Natural killer cell (primary cell): ENCODE measurements at regions not wholly inside any gene's neighbourhood (a gene's known extent, or its start where the extent isn't known, plus 50 kb on each side); places are given as distances from the start of the nearest gene placed in this dataset.
A peak's percentile ranks its signal among the peaks of the same experiment; 100 is the strongest.
"Not testable (repeated sequence)": the region's sequence is repeated elsewhere in the genome, so short reads cannot be mapped to it uniquely, and the experiment has no call there.

Experiments
- ATAC-seq, 3 donors: fragments of 150-1000 bp in 2 of 3; fragments of 200-7000 bp in 1 of 3; cut with Tn5 transposase; 1 replicate in 1 of 3; 2 replicates in 2 of 3; pipeline ENCODE4 v1.10.0; 2021; ENCODE audit warnings: mild to moderate bottlenecking in 2 of 3, moderate library complexity in 2 of 3
- DNase-seq, 2 donors: peaks; one replicate each; pipeline versions ENCODE4 v3.0.0 to v3.0.0-alpha.2; 2013 to 2021; ENCODE audit warnings: mixed read lengths in 1 of 2
- H3K27ac ChIP-seq: one replicate; pipeline ENCODE4 v1.5.1; 2013; ENCODE audit warnings: mild to moderate bottlenecking, low read length
- H3K27me3 ChIP-seq: one replicate; pipeline ENCODE4 v1.6.1; 2013; ENCODE audit warnings: low read length; ENCODE audit not compliant: control insufficient read depth, insufficient read depth
- H3K36me3 ChIP-seq: one replicate; pipeline ENCODE4 v1.6.1; 2013; ENCODE audit warnings: low read length; ENCODE audit not compliant: control insufficient read depth, insufficient read depth
- H3K4me1 ChIP-seq: one replicate; pipeline ENCODE4 v1.6.1; 2013; ENCODE audit warnings: low read length; ENCODE audit not compliant: control insufficient read depth, insufficient read depth
- H3K4me3 ChIP-seq: one replicate; pipeline ENCODE4 v1.5.1; 2013; ENCODE audit warnings: low read length
- H3K9me3 ChIP-seq: one replicate; pipeline ENCODE4 v1.6.1; 2013; ENCODE audit warnings: low read length; ENCODE audit not compliant: control insufficient read depth, insufficient read depth
- H3K27ac Mint-ChIP-seq, 2 donors: one replicate each; pipeline ENCODE4 v1.8.0; 2022; ENCODE audit warnings: mild to moderate bottlenecking in 2 of 2, mixed read lengths in 2 of 2, moderate library complexity in 1 of 2
- H3K27me3 Mint-ChIP-seq, 2 donors: one replicate each; pipeline ENCODE4 v1.8.0; 2022; ENCODE audit warnings: low read depth in 2 of 2, mixed read lengths in 2 of 2
- H3K36me3 Mint-ChIP-seq: one replicate; pipeline ENCODE4 v1.8.0; 2022; ENCODE audit warnings: mixed read lengths
- H3K4me1 Mint-ChIP-seq, 2 donors: one replicate each; pipeline ENCODE4 v1.8.0; 2022; ENCODE audit warnings: mixed read lengths in 2 of 2
- H3K4me3 Mint-ChIP-seq: one replicate; pipeline ENCODE4 v1.8.0; 2022; ENCODE audit warnings: mild to moderate bottlenecking, moderate library complexity, mixed read lengths
- H3K9me3 Mint-ChIP-seq, 2 donors: one replicate each; pipeline ENCODE4 v1.8.0; 2022; ENCODE audit warnings: mixed read lengths in 2 of 2
- WGBS: methylation state at CpG from one replicate; pipeline ENCODE4 v1.1.7; 2013; ENCODE audit warnings: missing lambda C conversion rate; ENCODE audit not compliant: insufficient coverage; 5-methylcytosine and 5-hydroxymethylcytosine counted together
- intact Hi-C: fragments of 100-400 bp; cut with micrococcal nuclease; formaldehyde crosslinking; loops from one replicate; pipeline ENCODE4 v1.14.2; 2022
- TF ChIP-seq, protein P1 (sequence below): fragments of 200-600 bp; IDR thresholded peaks from one replicate; pipeline ENCODE4 v1.8.0; 2022; ENCODE audit warnings: antibody characterized with exemption

DNA sequence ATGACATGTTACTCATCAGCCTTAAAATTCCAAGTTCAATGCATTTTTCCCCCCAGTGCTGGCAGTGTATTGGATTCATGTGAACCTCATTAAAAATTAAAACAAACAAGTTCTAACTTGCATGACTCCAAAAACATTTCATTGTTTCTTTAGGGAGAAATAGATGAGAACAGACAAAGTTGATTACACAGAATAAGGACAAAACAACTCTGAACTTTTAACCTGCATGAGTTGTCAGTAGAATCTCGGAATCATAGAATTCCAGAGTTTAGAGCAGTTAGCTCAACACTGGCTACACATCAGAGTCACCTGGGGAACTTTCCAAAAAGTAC is 127.5 kb downstream of the TMX1 start:
- intact Hi-C loops: no loop called here

DNA sequence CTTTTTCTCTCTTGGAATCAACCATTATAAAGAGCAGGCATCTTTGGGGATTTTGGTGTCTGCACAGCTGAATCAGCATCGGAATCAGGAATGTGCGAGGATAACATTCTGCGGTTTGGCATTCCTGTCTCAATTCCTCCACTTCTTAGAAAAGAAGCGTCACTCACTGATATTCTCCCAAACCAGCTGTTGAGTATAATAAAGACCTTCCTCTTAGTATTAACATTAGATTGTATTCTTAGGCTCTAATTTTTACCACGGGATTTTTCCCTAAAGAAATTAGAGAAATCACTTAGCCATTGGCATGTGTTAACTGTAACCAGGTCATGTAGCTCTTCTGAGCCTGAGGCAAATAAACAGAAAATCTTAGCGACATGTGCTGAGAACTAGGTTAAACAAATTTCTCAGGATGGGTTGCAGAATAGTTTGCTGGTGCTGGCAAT is 128.7 kb downstream of the TMX1 start:
- intact Hi-C loops: loop anchor here (1.0 kb wide), 1 partner anchor 412 kb away; no protein-coding TSS in a partner anchor
- H3K9me3 ChIP-seq: no peaks in the 10 kb centered on the region
- no peak for DNase-seq
- Mint-ChIP-seq H3K27ac (no peak overlapping the region), H3K36me3 (no peaks in the 10 kb centered on the region), H3K9me3 (no peaks in the 10 kb centered on the region), H3K4me3 (no peak overlapping the region), H3K4me1 (no peaks in the 10 kb centered on the region), H3K27me3 (peaks cover 7 to 12% of the 10 kb centered on the region in 2 donors)
- H3K4me1 ChIP-seq: no peaks in the 10 kb centered on the region
- no peak overlapping the region for H3K27ac ChIP-seq
- H3K4me3 ChIP-seq: no peak overlapping the region
- peaks cover 2% of the 10 kb centered on the region for H3K27me3 ChIP-seq
- no peak for ATAC-seq
- WGBS: 89% methylated on average over 6 of the region's 6 CpGs
- TF ChIP-seq, protein P1, sequence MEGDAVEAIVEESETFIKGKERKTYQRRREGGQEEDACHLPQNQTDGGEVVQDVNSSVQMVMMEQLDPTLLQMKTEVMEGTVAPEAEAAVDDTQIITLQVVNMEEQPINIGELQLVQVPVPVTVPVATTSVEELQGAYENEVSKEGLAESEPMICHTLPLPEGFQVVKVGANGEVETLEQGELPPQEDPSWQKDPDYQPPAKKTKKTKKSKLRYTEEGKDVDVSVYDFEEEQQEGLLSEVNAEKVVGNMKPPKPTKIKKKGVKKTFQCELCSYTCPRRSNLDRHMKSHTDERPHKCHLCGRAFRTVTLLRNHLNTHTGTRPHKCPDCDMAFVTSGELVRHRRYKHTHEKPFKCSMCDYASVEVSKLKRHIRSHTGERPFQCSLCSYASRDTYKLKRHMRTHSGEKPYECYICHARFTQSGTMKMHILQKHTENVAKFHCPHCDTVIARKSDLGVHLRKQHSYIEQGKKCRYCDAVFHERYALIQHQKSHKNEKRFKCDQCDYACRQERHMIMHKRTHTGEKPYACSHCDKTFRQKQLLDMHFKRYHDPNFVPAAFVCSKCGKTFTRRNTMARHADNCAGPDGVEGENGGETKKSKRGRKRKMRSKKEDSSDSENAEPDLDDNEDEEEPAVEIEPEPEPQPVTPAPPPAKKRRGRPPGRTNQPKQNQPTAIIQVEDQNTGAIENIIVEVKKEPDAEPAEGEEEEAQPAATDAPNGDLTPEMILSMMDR: no peak
- no peaks in the 10 kb centered on the region for H3K36me3 ChIP-seq

More for the DNA sequence above, 127.5 kb downstream of the TMX1 start:
- H3K4me3 ChIP-seq: no peak overlapping the region
- peaks cover 2% of the 10 kb centered on the region for H3K27me3 ChIP-seq
- H3K27ac Mint-ChIP-seq: no peak overlapping the region
- no peaks in the 10 kb centered on the region for H3K36me3 Mint-ChIP-seq
- no peak for ATAC-seq
- H3K4me1 Mint-ChIP-seq: no peaks in the 10 kb centered on the region
- no peak overlapping the region for H3K27ac ChIP-seq
- TF ChIP-seq, protein P1: no peak
- peaks cover 4 to 9% of the 10 kb centered on the region in 2 donors for H3K27me3 Mint-ChIP-seq
- no peaks in the 10 kb centered on the region for H3K9me3 Mint-ChIP-seq
- H3K4me1 ChIP-seq: no peaks in the 10 kb centered on the region
- WGBS: 76% methylated on average over 1 of the region's 1 CpG
- no peak overlapping the region for H3K4me3 Mint-ChIP-seq
- DNase-seq: no peak
- no peaks in the 10 kb centered on the region for H3K36me3 ChIP-seq
- no peaks in the 10 kb centered on the region for H3K9me3 ChIP-seq

DNA sequence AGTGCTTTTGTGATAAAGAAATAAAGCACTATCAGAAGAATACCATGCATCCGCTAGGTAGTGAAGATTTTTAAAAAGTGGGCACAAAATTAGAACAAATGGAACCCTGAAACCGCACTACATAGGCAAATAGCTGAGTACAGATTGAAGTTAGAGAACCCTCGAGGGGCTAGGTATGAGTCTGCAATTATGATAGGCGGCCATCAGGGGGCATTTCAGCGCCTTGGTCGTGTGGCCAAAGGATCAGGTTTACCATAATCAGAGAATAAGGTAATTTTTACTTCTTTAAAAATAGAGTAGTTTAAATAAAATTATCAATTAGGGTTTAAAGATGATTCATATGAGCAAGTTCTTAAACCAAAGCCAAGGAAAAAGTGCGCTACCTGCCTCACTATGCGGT is 129.8 kb downstream of the TMX1 start:
- H3K27me3 Mint-ChIP-seq: peaks cover 7 to 13% of the 10 kb centered on the region in 2 donors
- Histone ChIP-seq H3K4me1 (no peaks in the 10 kb centered on the region), H3K9me3 (no peaks in the 10 kb centered on the region), H3K27me3 (no peaks in the 10 kb centered on the region), H3K4me3 (no peak overlapping the region), H3K27ac (no peak overlapping the region), H3K36me3 (no peaks in the 10 kb centered on the region)
- no peaks in the 10 kb centered on the region for H3K4me1 Mint-ChIP-seq
- H3K9me3 Mint-ChIP-seq: no peaks in the 10 kb centered on the region
- ATAC-seq: peak in 1 of 3 donors; percentile 50
- DNase-seq: peak in 1 of 2 donors; percentile 39
- H3K36me3 Mint-ChIP-seq: no peaks in the 10 kb centered on the region
- TF ChIP-seq, protein P1: peak; percentile 55
- WGBS: 76% methylated on average over 5 of the region's 8 CpGs
- intact Hi-C loops: loop anchor here (1.0 kb wide), 1 partner anchor 410 kb away; no protein-coding TSS in a partner anchor
- H3K4me3 Mint-ChIP-seq: no peak overlapping the region
- H3K27ac Mint-ChIP-seq: no peak overlapping the region

DNA sequence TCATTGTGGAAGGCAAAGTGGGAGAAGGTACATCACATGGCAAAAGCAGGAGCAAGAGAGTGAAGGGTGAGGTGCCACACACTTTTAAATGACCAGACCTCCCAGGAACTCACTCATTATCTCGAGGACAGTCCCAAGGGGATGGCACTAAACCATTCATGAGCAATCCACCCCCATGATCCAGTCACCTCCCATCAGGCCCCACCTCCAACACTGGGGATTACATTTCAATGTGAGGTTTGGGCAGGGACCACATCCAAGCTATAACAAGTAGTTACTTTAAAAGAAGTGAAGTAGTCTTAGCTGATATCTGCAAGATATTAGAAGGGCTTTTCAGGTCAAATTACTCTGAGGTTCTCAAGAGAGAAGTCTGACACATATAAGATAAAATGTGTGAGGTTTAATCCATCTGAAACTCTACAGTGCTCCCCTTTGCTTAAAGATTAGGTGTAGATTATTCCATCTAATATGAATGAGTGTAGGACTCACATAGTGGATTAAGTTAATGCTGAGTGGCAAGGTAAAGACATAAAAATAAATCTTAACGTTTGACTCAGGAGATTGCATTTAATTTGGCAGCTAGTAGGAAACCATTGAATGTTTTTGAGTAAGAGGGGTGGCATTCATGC is 130.8 kb downstream of the TMX1 start:
- H3K4me1 Mint-ChIP-seq: no peaks in the 10 kb centered on the region
- Histone ChIP-seq H3K4me3 (no peak overlapping the region), H3K27ac (no peak overlapping the region), H3K36me3 (no peaks in the 10 kb centered on the region), H3K27me3 (no peaks in the 10 kb centered on the region), H3K4me1 (no peaks in the 10 kb centered on the region), H3K9me3 (no peaks in the 10 kb centered on the region)
- H3K27ac Mint-ChIP-seq: no peak overlapping the region
- peaks cover 7 to 13% of the 10 kb centered on the region in 2 donors for H3K27me3 Mint-ChIP-seq
- DNase-seq: no peak
- 52% methylated on average over 2 of the region's 2 CpGs for WGBS
- ATAC-seq: no peak
- intact Hi-C loops: no loop called here
- H3K36me3 Mint-ChIP-seq: no peaks in the 10 kb centered on the region
- H3K9me3 Mint-ChIP-seq: no peaks in the 10 kb centered on the region
- H3K4me3 Mint-ChIP-seq: no peak overlapping the region
- TF ChIP-seq, protein P1: no peak

DNA sequence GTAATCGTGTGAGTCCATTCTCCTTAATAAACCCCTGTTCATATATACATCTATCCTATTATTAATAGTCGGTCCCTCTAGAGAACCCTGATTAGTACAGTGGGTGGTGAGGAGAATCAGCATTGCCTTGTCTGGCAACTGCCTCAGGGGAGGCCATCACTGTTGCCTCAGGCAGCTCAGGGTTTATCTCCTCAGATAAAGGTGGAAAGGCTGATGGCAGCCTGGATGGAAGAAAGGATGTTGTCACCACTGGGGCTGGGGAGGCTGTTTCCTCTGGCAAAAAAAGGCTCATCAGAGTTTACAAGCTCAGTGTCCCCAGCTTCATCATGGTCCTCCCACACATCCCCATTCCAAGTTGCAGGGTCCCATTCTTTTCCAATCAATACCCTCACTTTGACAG is 137.1 kb downstream of the TMX1 start:
- H3K4me1 ChIP-seq, H3K4me3 ChIP-seq, H3K9me3 Mint-ChIP-seq, H3K27me3 ChIP-seq, H3K27ac ChIP-seq, H3K27ac Mint-ChIP-seq, H3K36me3 Mint-ChIP-seq, H3K4me1 Mint-ChIP-seq, H3K9me3 ChIP-seq, H3K36me3 ChIP-seq, intact Hi-C loops, ATAC-seq, H3K4me3 Mint-ChIP-seq, DNase-seq: not testable (repeated sequence)
- peaks cover 23 to 31% of the 10 kb centered on the region in 2 donors for H3K27me3 Mint-ChIP-seq
- WGBS: no CpG with 5 or more reads among the region's 2 CpGs
